K562 (cell line): ENCODE measurements at regions not wholly inside any gene's neighbourhood (a gene's known extent, or its start where the extent isn't known, plus 50 kb on each side); places are given as distances from the start of the nearest gene placed in this dataset.

Source experiments
- ATAC-seq: fragments of 200-7000 bp; cut with Tn5 transposase; 3 replicates; pipeline ENCODE4 v1.9.1; 2020; ENCODE audit warnings: moderate library complexity
- BruUV-seq: library from RNA; stranded (reverse); fragments of 400-500 nt; replicated peaks from 2 replicates; lab custom pipeline; 2021; lab: Mats Ljungman, UMichigan
- CTCF ChIA-PET: fragments of 300-600 bp; formaldehyde crosslinking; extraction: SDS; loops from one replicate; lab custom pipeline; 2021; ENCODE audit warnings: low intra/inter-chr PET ratio; lab: Yijun Ruan, JAX
- POLR2A ChIA-PET: fragments of 300-600, 350-650 bp; sonication (Branson Sonifier 250); formaldehyde crosslinking; extraction: SDS; loops from one replicate; lab custom pipeline; 2021; ENCODE audit warnings: antibody characterized with exemption, inconsistent platforms; lab: Yijun Ruan, JAX
- DNase-seq, 4 experiments: peaks; one replicate each; pipeline versions ENCODE4 v3.0.0 to v3.0.0-alpha.2; 2011 to 2018; ENCODE audit warnings: low spot score in 3 of 4, mixed read lengths in 3 of 4; ENCODE audit errors: extremely low read depth in 1 of 4
- FAIRE-seq: peaks from 2 replicates; lab custom pipeline; 2011; peaks lifted over from hg19 to GRCh38; lab: Jason Lieb, UNC
- H2AFZ ChIP-seq: 2 replicates; pipeline ENCODE4 v1.6.0; 2011; ENCODE audit warnings: low read depth, low read length, control low read depth, inconsistent platforms
- H3K27ac ChIP-seq: fragments of 200-600 bp; 3 replicates; pipeline ENCODE4 v1.8.0; 2011; ENCODE audit warnings: low read depth, mild to moderate bottlenecking, control low read depth, inconsistent platforms, low read length, moderate library complexity, mixed read lengths; ENCODE audit errors: extremely low read depth
- H3K27me3 ChIP-seq, 2 experiments: fragments of 300-600 bp in 1 of 2; 2 replicates in 1 of 2; 3 replicates in 1 of 2; pipeline versions ENCODE4 v1.6.0 to v1.8.0; 2011; ENCODE audit warnings: inconsistent platforms in 2 of 2, low read length in 2 of 2, mild to moderate bottlenecking in 1 of 2, mixed read lengths in 1 of 2, moderate library complexity in 1 of 2; ENCODE audit not compliant: control insufficient read depth in 2 of 2, insufficient read depth in 2 of 2
- H3K36me3 ChIP-seq: fragments of 300-600 bp; 3 replicates; pipeline ENCODE4 v1.8.0; 2011; ENCODE audit warnings: mild to moderate bottlenecking, low read length, inconsistent platforms; ENCODE audit not compliant: control insufficient read depth, insufficient read depth
- H3K4me1 ChIP-seq, 2 experiments: fragments of 200-600 bp in 1 of 2; replicated peaks in 1 of 2; 2 replicates in 1 of 2; 3 replicates in 1 of 2; pipeline versions ENCODE4 v1.5.1 to v1.8.0; 2011; ENCODE audit warnings: inconsistent platforms in 2 of 2, low read length in 2 of 2, mild to moderate bottlenecking in 1 of 2, mixed read lengths in 1 of 2, moderate library complexity in 1 of 2; ENCODE audit not compliant: control insufficient read depth in 2 of 2, insufficient read depth in 2 of 2
- H3K4me2 ChIP-seq: 2 replicates; pipeline ENCODE4 v1.6.1; 2011; ENCODE audit warnings: low read length, control low read depth, inconsistent platforms, mixed read lengths; ENCODE audit not compliant: insufficient read depth
- H3K4me3 ChIP-seq: fragments of 200-600 bp; sonication (generic), shearing (Covaris generic); 2 replicates; pipeline ENCODE4 v1.5.1; 2016; ENCODE audit warnings: control low read depth, inconsistent platforms
- H3K79me2 ChIP-seq: fragments of 200-600 bp; 3 replicates; pipeline ENCODE4 v1.8.0; 2011; ENCODE audit warnings: low read length, inconsistent platforms; ENCODE audit not compliant: control insufficient read depth, insufficient read depth
- H3K9ac ChIP-seq, 2 experiments: 2 replicates each; pipeline versions ENCODE4 v1.6.0 to v1.6.1; 2011; ENCODE audit warnings: low read depth in 2 of 2, low read length in 2 of 2, control low read depth in 1 of 2, inconsistent platforms in 1 of 2, mild to moderate bottlenecking in 1 of 2, mixed read lengths in 1 of 2; ENCODE audit not compliant: insufficient read depth in 1 of 2
- H3K9me1 ChIP-seq: one replicate; pipeline ENCODE4 v1.6.0; 2011; ENCODE audit warnings: inconsistent platforms, mild to moderate bottlenecking, low read length, moderate library complexity; ENCODE audit not compliant: control insufficient read depth, insufficient read depth
- H3K9me3 ChIP-seq: replicated peaks from 2 replicates; pipeline ENCODE4 v1.5.1; 2011; ENCODE audit warnings: low read depth, low read length, inconsistent platforms; ENCODE audit not compliant: control insufficient read depth, insufficient read depth
- H4K20me1 ChIP-seq: replicated peaks from 2 replicates; pipeline ENCODE4 v1.6.1; 2011; ENCODE audit warnings: low read length, inconsistent platforms, mixed read lengths; ENCODE audit not compliant: control insufficient read depth, insufficient read depth
- ARNT ChIP-seq, 2 experiments: fragments of 450-650 bp; IDR thresholded peaks; 2 replicates each; pipeline ENCODE4 v1.6.1; 2016; ENCODE audit warnings: mild to moderate bottlenecking in 1 of 2
- HDAC6 ChIP-seq: IDR thresholded peaks from 2 replicates; pipeline ENCODE4 v1.6.1; 2012; ENCODE audit warnings: low read depth, mild to moderate bottlenecking, control low read depth, inconsistent platforms, low read length, moderate library complexity
- L3MBTL2 ChIP-seq: fragments of 450-650 bp; IDR thresholded peaks from 2 replicates; pipeline ENCODE4 v1.6.1; 2016; ENCODE audit warnings: mild to moderate bottlenecking, moderate library complexity
- RBM25 ChIP-seq: fragments of 200-400 bp; formaldehyde crosslinking; IDR thresholded peaks from 2 replicates; pipeline ENCODE4 v1.6.1; 2018; ENCODE audit warnings: low read length, low read depth, moderate library complexity; ENCODE audit not compliant: severe bottlenecking
- RFX5 ChIP-seq: IDR thresholded peaks from 2 replicates; pipeline ENCODE4 v1.6.1; 2011; ENCODE audit warnings: low read depth, mild to moderate bottlenecking, improper control_type of control experiment, low read length
- RFX7 ChIP-seq: fragments of 250-450 bp; sonication (Bioruptor Pico); IDR thresholded peaks from 2 replicates; pipeline ENCODE4 v1.5.1; 2021; ENCODE audit warnings: mild to moderate bottlenecking
- SRSF3 ChIP-seq: fragments of 200-400 bp; formaldehyde crosslinking; IDR thresholded peaks from 2 replicates; pipeline ENCODE4 v1.6.1; 2016; ENCODE audit warnings: mild to moderate bottlenecking, low read length, moderate library complexity; ENCODE audit not compliant: insufficient read depth
- SRSF7 ChIP-seq: fragments of 200-400 bp; formaldehyde crosslinking; optimal IDR thresholded peaks from 2 replicates; pipeline ENCODE3; 2017; ENCODE audit warnings: mild to moderate bottlenecking, low read depth, low read length
- STAG1 ChIP-seq: sonication (generic); formaldehyde crosslinking; IDR thresholded peaks from 2 replicates; pipeline ENCODE4 v1.5.0; 2020; ENCODE audit warnings: missing genetic modification reagents, borderline replicate concordance
- ZBTB8A ChIP-seq: fragments of 450-650 bp; IDR thresholded peaks from 2 replicates; pipeline ENCODE4 v1.6.1; 2018; ENCODE audit warnings: mild to moderate bottlenecking, moderate library complexity; ENCODE audit not compliant: partially characterized antibody
- ZKSCAN1 ChIP-seq: fragments of 150-350 bp; IDR thresholded peaks from 2 replicates; pipeline ENCODE4 v1.6.1; 2016; ENCODE audit warnings: low read depth, low read length
- ZNF551 ChIP-seq: fragments of 250-450 bp; sonication (Bioruptor Pico); IDR thresholded peaks from 2 replicates; pipeline ENCODE4 v1.5.0; 2021; ENCODE audit warnings: mild to moderate bottlenecking, moderate library complexity
- ZNF699 ChIP-seq: fragments of 250-450 bp; sonication (Bioruptor Pico); IDR thresholded peaks from 2 replicates; pipeline ENCODE4 v1.8.0; 2021; ENCODE audit warnings: mild to moderate bottlenecking, moderate library complexity; ENCODE audit not compliant: insufficient replicate concordance
- ZNF75A ChIP-seq: fragments of 450-650 bp; formaldehyde crosslinking; IDR thresholded peaks from 2 replicates; pipeline ENCODE4 v1.4.0; 2020; ENCODE audit warnings: mild to moderate bottlenecking
- WGBS: fragments of 100-300 bp; shearing (Covaris generic); methylation state at CpG from one replicate; pipeline ENCODE4 v1.1.6; 2016; ENCODE audit warnings: low coverage, mixed read lengths; ENCODE audit not compliant: insufficient coverage; ENCODE audit errors: missing lambda C conversion rate; 5-methylcytosine and 5-hydroxymethylcytosine counted together
- in situ Hi-C: fragments of 300-500 bp; cut with MboI; formaldehyde crosslinking; loops from 4 replicates; pipeline ENCODE4 v1.15.0; 2018; ENCODE audit warnings: inconsistent platforms, mixed read lengths
- intact Hi-C: fragments of 100-400 bp; cut with micrococcal nuclease; formaldehyde crosslinking; loops from 2 replicates; pipeline ENCODE4 v1.14.2; 2022

DNA sequence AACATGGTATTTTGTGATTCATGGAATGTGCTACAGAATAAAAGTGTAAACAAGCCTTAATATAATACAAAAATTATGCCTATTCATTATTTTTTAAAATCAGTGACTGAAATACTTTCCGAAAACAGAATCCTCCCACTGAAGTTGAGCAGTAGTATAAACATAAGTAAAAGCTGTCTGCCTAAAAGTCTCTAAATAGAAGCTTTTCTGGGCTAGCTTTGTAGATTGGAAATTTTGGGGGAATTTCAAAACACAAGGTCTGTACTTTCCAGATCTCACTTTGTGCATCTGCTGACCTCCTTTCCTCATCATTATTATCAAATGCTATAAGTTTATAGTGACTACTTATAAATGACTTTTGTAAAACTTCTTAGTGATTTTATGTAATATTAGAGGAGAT lies 80.4 kb upstream of the TRHDE start:
- no peak for ATAC-seq
- no peak overlapping the region for H3K4me3 ChIP-seq
- H3K9ac ChIP-seq = no peak overlapping the region
- ChIA-PET CTCF (no interaction called here), POLR2A (no interaction called here)
- H3K79me2 ChIP-seq = no peaks in the 10 kb centered on the region
- BruUV-seq = no TSS peak
- no peaks in the 10 kb centered on the region for H3K27me3 ChIP-seq
- H3K4me2 ChIP-seq = no peak overlapping the region
- H3K27ac ChIP-seq = no peak overlapping the region
- intact Hi-C loops (no loop called here), in situ Hi-C loops (no loop called here)
- H3K9me1 ChIP-seq = no peaks in the 10 kb centered on the region
- H3K9me3 ChIP-seq = no peaks in the 10 kb centered on the region
- no peak overlapping the region for H2AFZ ChIP-seq
- no peaks in the 10 kb centered on the region for H3K4me1 ChIP-seq
- no peaks in the 10 kb centered on the region for H3K36me3 ChIP-seq
- no peak for TF ChIP-seq ARNT (IDR thresholded peaks at IDR 0.05)
- TF ChIP-seq ZNF75A (CRISPR knock-in tag) = no peak
- no peak for TF ChIP-seq RFX5
- TF ChIP-seq HDAC6 = no peak
- no peak for TF ChIP-seq L3MBTL2
- no peak for TF ChIP-seq ZKSCAN1
- TF ChIP-seq STAG1 = no peak
- TF ChIP-seq RBM25 = no peak
- TF ChIP-seq RFX7 = no peak
- TF ChIP-seq ZNF551 (CRISPR knock-in tag) = no peak
- TF ChIP-seq SRSF7 = no peak
- no peak for TF ChIP-seq ZBTB8A
- no peak for TF ChIP-seq ZNF699
- TF ChIP-seq SRSF3 = no peak
- FAIRE-seq = no peak
- DNase-seq = no peak
- WGBS = 0% methylated on average over 1 of the region's 1 CpG
- H4K20me1 ChIP-seq = no peaks in the 10 kb centered on the region
